HCEC 1CT (cell line): ENCODE measurements at regions not wholly inside any gene's neighbourhood (a gene's known extent, or its start where the extent isn't known, plus 50 kb on each side); places are given as distances from the start of the nearest gene placed in this dataset.

Experiments used
- DNase-seq: peaks from one replicate; pipeline ENCODE4 v3.0.0-alpha.2; 2017

- peak; percentile 79 for DNase-seq
Observed at GRCh38 chr6:4401408-4402368, 266.3 kb upstream of the ECI2 start.

DNA sequence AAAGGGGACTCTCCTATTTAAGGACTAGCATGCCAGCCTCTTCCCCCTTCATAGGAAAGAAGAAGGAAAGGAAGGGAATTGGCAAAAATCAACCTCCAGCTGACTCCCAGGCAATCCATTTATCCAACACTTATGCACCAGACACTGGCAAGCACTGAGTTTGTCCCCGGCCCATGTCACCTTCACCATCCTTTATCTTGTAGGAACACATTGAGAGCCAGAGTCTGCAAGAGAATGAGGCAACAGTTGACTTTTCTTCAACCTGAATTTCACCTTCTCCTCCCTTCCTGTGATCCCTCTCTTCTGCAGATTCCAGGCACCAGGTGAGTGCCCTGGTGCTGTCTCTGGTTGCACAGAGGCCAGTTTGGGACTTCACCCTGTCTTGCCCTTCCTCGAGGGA is 264.3 kb upstream of the ECI2 start:
- no peak for DNase-seq

- DNase-seq = no peak
Observed at GRCh38 chr6:4398791-4399190, 263.4 kb upstream of the ECI2 start.

DNA sequence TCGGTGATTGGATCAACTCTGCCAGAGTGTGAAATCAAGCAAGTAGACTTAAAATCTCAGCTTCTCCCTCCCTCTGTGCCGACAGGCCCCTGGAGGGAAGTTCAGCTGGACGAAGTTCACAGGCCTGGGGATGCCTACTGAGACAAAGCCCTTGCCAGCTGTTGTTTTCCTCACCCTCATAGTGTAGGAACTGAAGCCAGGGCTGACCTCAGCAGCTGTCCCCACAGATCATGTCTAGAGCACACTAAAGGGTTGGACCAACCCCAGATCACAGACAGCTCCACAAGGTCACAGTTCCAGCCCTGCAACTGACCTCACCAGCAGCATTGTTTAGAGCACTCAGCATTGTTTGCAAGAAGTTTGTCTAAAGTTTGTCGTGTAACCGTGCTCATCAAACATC is 261.9 kb upstream of the ECI2 start:
- DNase-seq = no peak

GRCh38 chr6:4396044-4396443 is 260.7 kb upstream of the ECI2 start:
- no peak for DNase-seq

DNA sequence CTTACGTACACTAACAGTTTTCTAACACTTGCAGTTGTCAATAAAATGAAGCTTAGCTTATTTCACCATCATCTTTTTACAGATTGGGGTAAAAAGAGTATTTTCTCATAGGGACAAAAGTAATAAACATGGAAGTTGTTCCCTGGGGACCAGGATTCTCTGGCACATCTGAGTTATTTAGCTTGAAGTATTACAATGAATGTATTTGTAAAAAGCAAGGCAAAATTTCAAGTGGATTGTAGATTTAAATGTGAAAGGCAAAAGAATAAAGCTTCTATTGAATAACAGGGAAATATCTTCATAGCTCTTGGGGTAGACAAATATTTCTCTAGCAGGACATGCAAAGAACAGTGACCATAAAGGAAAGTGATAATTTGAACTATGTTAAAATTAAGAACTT is 260.0 kb upstream of the ECI2 start:
- no peak for DNase-seq

DNA sequence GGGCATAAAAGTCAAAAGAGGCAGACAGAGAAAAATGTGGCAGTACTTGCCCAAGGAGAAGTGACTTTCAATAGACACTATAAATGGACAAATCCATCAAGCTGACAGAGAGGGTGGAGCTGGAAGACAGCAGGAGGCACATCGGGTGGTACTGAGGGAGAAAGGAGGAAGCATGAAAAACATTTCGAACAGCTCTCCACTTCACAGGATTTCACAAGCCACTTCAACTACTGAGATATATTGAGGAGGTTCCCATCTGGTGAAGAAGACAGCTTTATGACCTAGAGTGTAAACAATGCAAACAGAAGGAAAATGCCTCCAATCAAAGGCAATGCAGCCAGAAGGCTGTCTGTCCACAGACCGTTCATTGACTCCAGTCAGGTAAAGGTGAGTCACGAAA is 259.4 kb upstream of the ECI2 start:
- DNase-seq = no peak

DNA sequence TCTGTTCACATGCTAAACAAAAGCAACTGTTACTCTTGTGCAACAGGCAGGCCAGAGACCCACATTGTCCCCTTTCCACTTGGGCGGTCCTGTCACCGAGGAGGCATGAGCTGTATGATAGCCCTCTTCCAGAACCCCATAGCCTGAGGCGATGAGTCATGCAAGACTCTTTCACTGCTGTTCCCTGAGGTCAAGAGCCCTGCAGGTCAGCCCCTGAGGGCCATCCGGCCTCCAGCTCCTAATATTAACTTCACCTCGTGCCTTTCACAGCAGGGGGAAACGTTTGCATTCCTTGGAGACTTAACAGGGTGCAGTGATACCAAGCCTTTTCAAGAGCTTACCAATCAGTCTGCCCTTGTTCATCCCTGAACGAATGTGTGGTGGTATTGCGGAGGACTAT is 253.3 kb upstream of the ECI2 start:
- DNase-seq = no peak

DNA sequence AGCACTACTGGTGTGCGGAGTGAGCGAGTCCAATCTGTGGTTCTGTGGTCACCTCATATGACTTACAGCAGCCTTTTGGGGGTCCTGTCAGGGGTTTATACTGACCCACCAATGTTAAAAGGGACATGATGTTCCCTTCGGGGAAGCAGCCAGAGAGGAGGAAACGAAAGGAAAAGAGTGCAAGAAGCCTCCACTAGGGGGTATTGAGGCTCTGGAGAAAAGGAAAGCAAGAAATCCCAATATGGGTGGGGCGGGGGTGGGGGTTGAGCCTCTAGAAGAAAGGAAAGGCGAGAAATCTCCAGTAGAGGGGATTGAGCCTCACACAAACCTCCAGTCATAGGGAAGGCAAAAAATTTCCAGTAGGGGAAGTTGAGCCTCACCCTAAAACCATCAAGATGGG is 249.3 kb upstream of the ECI2 start:
- DNase-seq = no peak

GRCh38 chr6:4383910-4384638 is 248.7 kb upstream of the ECI2 start:
- DNase-seq = no peak

GRCh38 chr6:4382362-4382853 is 247.0 kb upstream of the ECI2 start:
- no peak for DNase-seq

GRCh38 chr6:4381381-4381780 is 246.0 kb upstream of the ECI2 start:
- DNase-seq = peak; percentile 60

DNA sequence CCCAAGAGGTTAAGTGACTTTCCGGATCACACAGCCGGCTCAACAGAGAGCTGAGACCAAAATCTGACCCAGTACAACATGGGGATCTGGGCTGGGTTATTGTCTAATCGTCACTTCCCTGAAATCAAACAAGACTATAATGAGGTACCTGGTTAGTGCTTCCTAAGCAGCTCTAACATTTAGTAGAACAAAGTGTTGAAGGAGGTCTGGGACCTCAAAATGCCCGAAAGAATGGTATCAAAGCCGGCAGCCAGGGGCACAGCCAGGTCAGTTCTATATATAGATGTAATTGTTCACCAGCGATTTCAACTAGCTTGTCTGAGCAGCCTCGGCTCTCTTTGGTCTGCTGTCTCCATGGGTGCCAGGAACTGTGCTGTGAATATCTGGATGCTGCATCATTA is 245.5 kb upstream of the ECI2 start:
- DNase-seq = no peak

DNA sequence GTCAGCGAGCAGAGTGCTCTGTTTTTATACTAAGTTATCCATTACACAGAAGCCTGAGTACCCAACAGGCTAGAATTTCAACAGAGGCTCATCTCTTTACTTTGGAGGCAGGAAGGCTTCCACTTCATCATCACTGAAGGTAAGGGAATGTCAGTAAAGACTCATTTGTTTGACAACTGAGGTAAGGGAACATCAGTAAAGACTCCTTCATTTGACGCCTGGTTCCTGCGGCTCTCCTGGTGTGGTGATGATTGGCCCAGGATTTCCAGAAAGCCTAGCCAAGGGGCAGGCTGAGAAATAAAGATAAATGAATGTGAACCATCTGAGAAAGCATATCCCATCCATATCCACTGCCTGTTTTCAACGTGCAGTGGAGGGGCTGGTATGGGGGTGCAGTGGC is 244.6 kb upstream of the ECI2 start:
- DNase-seq = no peak

DNA sequence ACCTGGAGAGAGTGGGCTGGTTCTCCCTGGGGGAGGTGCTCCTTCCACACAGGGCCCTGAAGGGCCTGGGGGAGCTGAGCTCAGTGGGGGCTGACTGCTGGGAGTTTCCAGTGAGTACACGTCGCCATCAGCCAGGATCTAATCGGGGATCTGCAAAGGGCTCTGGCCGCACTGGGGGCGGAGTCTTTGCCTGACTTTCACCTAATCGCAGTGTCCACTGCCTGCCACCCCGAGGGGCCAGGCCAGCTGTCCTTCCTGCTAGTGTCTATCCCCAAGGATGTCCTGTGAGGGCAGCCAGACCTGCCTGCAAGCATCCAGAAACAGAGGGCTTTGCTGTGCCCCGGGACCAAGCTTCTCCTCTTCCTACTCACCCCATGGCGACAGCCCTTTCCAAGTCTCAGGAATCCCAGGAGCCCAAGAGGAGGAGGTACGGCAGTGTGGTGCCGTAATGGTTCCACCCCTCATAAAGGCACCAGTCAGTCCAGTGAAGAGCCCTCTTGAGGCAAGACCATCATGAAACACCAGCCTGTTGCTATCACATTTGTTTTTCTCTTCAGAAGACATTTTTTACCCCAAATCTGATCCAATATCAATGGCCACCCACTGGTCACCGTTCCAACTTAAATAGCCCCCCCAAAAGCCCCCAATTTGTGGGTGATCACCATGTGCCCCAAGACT is 243.1 kb upstream of the ECI2 start:
- DNase-seq = no peak

- DNase-seq = no peak
Observed at GRCh38 chr6:4377603-4378002, 242.2 kb upstream of the ECI2 start.

- DNase-seq = no peak
Observed at GRCh38 chr6:4374216-4374615, 238.8 kb upstream of the ECI2 start.

DNA sequence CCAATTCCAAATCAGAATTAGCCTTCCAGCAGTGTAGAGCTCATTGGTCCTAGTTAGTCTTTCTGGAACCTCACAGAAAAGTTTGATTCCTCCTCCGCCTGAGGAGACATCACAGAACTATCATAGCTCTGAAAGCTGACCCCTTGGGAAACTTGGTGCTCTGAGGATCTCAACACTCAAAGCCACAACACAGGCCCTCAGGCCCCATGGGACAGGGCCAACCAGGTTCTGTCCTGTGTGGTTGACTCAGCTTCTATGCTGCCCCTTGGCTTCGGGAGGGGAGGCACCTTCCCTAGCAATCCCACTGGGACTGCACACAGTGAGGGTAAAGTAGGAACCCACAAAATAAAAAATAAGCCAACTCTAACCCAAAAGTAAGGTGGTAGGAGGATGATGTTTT is 237.5 kb upstream of the ECI2 start:
- DNase-seq = no peak

GRCh38 chr6:4371207-4371921 is 236.0 kb upstream of the ECI2 start:
- DNase-seq = peak; percentile 71

DNA sequence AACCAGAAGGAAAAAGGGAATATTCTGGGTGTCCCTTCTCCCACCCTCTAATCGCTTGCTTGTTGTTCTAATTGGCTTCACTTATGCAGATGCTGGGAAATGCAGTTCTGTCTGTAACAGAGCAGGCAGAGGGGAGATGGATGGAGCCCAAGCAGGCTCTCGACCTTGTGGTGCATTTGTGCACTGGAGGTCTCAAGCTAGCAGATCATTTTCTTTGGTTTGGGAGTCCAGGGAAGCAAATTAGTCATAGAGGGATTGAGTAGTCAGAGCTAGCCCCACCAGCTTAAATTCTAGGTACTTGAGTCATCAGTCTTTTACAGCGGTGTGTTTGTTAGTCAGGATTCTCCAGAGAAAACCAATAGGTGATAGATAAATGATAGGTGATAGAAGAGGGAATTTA is 234.7 kb upstream of the ECI2 start:
- peak; percentile 99 for DNase-seq

- peak; percentile 74 for DNase-seq
Observed at GRCh38 chr6:4369616-4370015, 234.2 kb upstream of the ECI2 start.

DNA sequence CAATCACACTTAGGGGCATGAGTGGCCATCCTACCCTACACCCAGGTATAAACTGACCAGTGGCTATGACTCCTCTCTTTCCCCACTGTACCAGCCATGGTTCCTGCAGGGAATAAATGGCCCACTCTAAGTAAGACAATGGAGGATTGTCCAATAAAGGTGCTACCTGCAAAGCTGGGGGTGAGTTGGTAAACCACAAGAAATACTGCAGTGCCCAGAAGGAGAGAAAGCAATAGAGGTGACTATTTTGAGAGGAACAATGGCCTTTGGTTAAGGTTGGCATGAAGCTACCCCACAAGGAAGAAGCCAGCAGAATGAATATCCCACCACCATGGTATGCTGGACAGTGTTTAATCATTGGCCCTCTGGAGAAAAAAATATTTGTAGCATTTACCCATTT is 233.3 kb upstream of the ECI2 start:
- DNase-seq = no peak

GRCh38 chr6:4367643-4368042 is 232.3 kb upstream of the ECI2 start:
- no peak for DNase-seq
